ENCODE measurements at regions not wholly inside any gene's neighbourhood (a gene's known extent, or its start where the extent isn't known, plus 50 kb on each side); places are given as distances from the start of the nearest gene placed in this dataset.

GRCh38 chr14:30108975-30109700, 181.5 kb upstream of the PRKD1 start:
- H3K4me1 Mint-ChIP-seq (ENCODE audit: low read depth) = no peaks in the 10 kb centered on the region
- H3K27me3 Mint-ChIP-seq (ENCODE audit: low read depth) = no peaks in the 10 kb centered on the region
- no peak overlapping the region for H3K4me3 Mint-ChIP-seq

GRCh38 chr14:30114051-30114450, 186.4 kb upstream of the PRKD1 start:
- H3K4me1 Mint-ChIP-seq (ENCODE audit: low read depth) = no peaks in the 10 kb centered on the region

More at GRCh38 chr14:30108975-30109700, 181.5 kb upstream of the PRKD1 start:
- Mint-ChIP-seq H3K9me3 (peaks cover 6% of the 10 kb centered on the region), H3K36me3 (ENCODE audit: low read depth) (no peaks in the 10 kb centered on the region), H3K27ac (no peak overlapping the region)

GRCh38 chr14:30115756-30116155, 188.1 kb upstream of the PRKD1 start:
- H3K27me3 Mint-ChIP-seq (ENCODE audit: low read depth) = no peaks in the 10 kb centered on the region
- H3K9me3 Mint-ChIP-seq = no peaks in the 10 kb centered on the region
- H3K4me1 Mint-ChIP-seq (ENCODE audit: low read depth) = no peaks in the 10 kb centered on the region
- H3K4me3 Mint-ChIP-seq = no peak overlapping the region
- no peak overlapping the region for H3K27ac Mint-ChIP-seq
- H3K36me3 Mint-ChIP-seq (ENCODE audit: low read depth) = no peaks in the 10 kb centered on the region

More at GRCh38 chr14:30114051-30114450, 186.4 kb upstream of the PRKD1 start:
- Mint-ChIP-seq H3K27me3 (ENCODE audit: low read depth) (no peaks in the 10 kb centered on the region), H3K27ac (no peak overlapping the region), H3K4me3 (no peak overlapping the region), H3K9me3 (no peaks in the 10 kb centered on the region), H3K36me3 (ENCODE audit: low read depth) (no peaks in the 10 kb centered on the region)

GRCh38 chr14:30118992-30119640, 191.5 kb upstream of the PRKD1 start:
- H3K36me3 Mint-ChIP-seq (ENCODE audit: low read depth) = no peaks in the 10 kb centered on the region
- no peaks in the 10 kb centered on the region for H3K27me3 Mint-ChIP-seq (ENCODE audit: low read depth)
- no peak overlapping the region for H3K4me3 Mint-ChIP-seq
- H3K9me3 Mint-ChIP-seq = no peaks in the 10 kb centered on the region
- H3K4me1 Mint-ChIP-seq (ENCODE audit: low read depth) = no peaks in the 10 kb centered on the region
- no peak overlapping the region for H3K27ac Mint-ChIP-seq

- Mint-ChIP-seq H3K36me3 (ENCODE audit: low read depth) (no peaks in the 10 kb centered on the region), H3K4me3 (no peak overlapping the region), H3K27ac (no peak overlapping the region), H3K27me3 (ENCODE audit: low read depth) (no peaks in the 10 kb centered on the region), H3K4me1 (ENCODE audit: low read depth) (no peaks in the 10 kb centered on the region), H3K9me3 (peaks cover 9% of the 10 kb centered on the region)
Observed at GRCh38 chr14:30125322-30125979, 197.8 kb upstream of the PRKD1 start.

GRCh38 chr14:30129807-30130206, 202.2 kb upstream of the PRKD1 start:
- no peaks in the 10 kb centered on the region for H3K36me3 Mint-ChIP-seq (ENCODE audit: low read depth)
- H3K27ac Mint-ChIP-seq = no peak overlapping the region
- H3K27me3 Mint-ChIP-seq (ENCODE audit: low read depth) = no peaks in the 10 kb centered on the region
- H3K4me1 Mint-ChIP-seq (ENCODE audit: low read depth) = no peaks in the 10 kb centered on the region
- no peak overlapping the region for H3K4me3 Mint-ChIP-seq
- H3K9me3 Mint-ChIP-seq = peaks cover 9% of the 10 kb centered on the region

GRCh38 chr14:30131581-30132097, 204.0 kb upstream of the PRKD1 start:
- no peaks in the 10 kb centered on the region for H3K4me1 Mint-ChIP-seq (ENCODE audit: low read depth)
- no peak overlapping the region for H3K27ac Mint-ChIP-seq
- H3K27me3 Mint-ChIP-seq (ENCODE audit: low read depth) = no peaks in the 10 kb centered on the region
- peaks cover 9% of the 10 kb centered on the region for H3K9me3 Mint-ChIP-seq
- H3K36me3 Mint-ChIP-seq (ENCODE audit: low read depth) = no peaks in the 10 kb centered on the region
- no peak overlapping the region for H3K4me3 Mint-ChIP-seq

GRCh38 chr14:30132196-30132595, 204.5 kb upstream of the PRKD1 start:
- H3K27me3 Mint-ChIP-seq (ENCODE audit: low read depth) = no peaks in the 10 kb centered on the region
- no peak overlapping the region for H3K4me3 Mint-ChIP-seq
- no peaks in the 10 kb centered on the region for H3K4me1 Mint-ChIP-seq (ENCODE audit: low read depth)
- no peaks in the 10 kb centered on the region for H3K36me3 Mint-ChIP-seq (ENCODE audit: low read depth)
- no peak overlapping the region for H3K27ac Mint-ChIP-seq
- peaks cover 7% of the 10 kb centered on the region for H3K9me3 Mint-ChIP-seq

GRCh38 chr14:30134936-30135335, 207.3 kb upstream of the PRKD1 start:
- H3K4me3 Mint-ChIP-seq = no peak overlapping the region
- H3K4me1 Mint-ChIP-seq (ENCODE audit: low read depth) = no peaks in the 10 kb centered on the region
- no peaks in the 10 kb centered on the region for H3K27me3 Mint-ChIP-seq (ENCODE audit: low read depth)
- H3K9me3 Mint-ChIP-seq = no peaks in the 10 kb centered on the region
- no peaks in the 10 kb centered on the region for H3K36me3 Mint-ChIP-seq (ENCODE audit: low read depth)
- H3K27ac Mint-ChIP-seq = no peak overlapping the region

- H3K4me3 Mint-ChIP-seq = no peak overlapping the region
- H3K9me3 Mint-ChIP-seq = peaks cover 11% of the 10 kb centered on the region
- H3K4me1 Mint-ChIP-seq (ENCODE audit: low read depth) = no peaks in the 10 kb centered on the region
Observed at GRCh38 chr14:30138567-30138966, 210.9 kb upstream of the PRKD1 start.

GRCh38 chr14:30142216-30142615, 214.6 kb upstream of the PRKD1 start:
- no peaks in the 10 kb centered on the region for H3K27me3 Mint-ChIP-seq (ENCODE audit: low read depth)
- H3K36me3 Mint-ChIP-seq (ENCODE audit: low read depth) = no peaks in the 10 kb centered on the region
- peaks cover 37% of the 10 kb centered on the region for H3K9me3 Mint-ChIP-seq
- H3K4me1 Mint-ChIP-seq (ENCODE audit: low read depth) = no peaks in the 10 kb centered on the region
- H3K4me3 Mint-ChIP-seq = no peak overlapping the region
- H3K27ac Mint-ChIP-seq = no peak overlapping the region

More at GRCh38 chr14:30138567-30138966, 210.9 kb upstream of the PRKD1 start:
- no peak overlapping the region for H3K27ac Mint-ChIP-seq
- no peaks in the 10 kb centered on the region for H3K27me3 Mint-ChIP-seq (ENCODE audit: low read depth)
- H3K36me3 Mint-ChIP-seq (ENCODE audit: low read depth) = no peaks in the 10 kb centered on the region

- Mint-ChIP-seq H3K36me3 (ENCODE audit: low read depth) (no peaks in the 10 kb centered on the region), H3K9me3 (peaks cover 48% of the 10 kb centered on the region), H3K27ac (no peak overlapping the region), H3K27me3 (ENCODE audit: low read depth) (no peaks in the 10 kb centered on the region), H3K4me3 (no peak overlapping the region), H3K4me1 (ENCODE audit: low read depth) (no peaks in the 10 kb centered on the region)
Observed at GRCh38 chr14:30143627-30144026, 216.0 kb upstream of the PRKD1 start.

- Mint-ChIP-seq H3K36me3 (ENCODE audit: low read depth) (no peaks in the 10 kb centered on the region), H3K27ac (no peak overlapping the region), H3K9me3 (peaks cover 14% of the 10 kb centered on the region), H3K4me3 (no peak overlapping the region), H3K27me3 (ENCODE audit: low read depth) (no peaks in the 10 kb centered on the region), H3K4me1 (ENCODE audit: low read depth) (no peaks in the 10 kb centered on the region)
Observed at GRCh38 chr14:30153717-30154116, 226.1 kb upstream of the PRKD1 start.

GRCh38 chr14:30156571-30156970, 228.9 kb upstream of the PRKD1 start:
- H3K27ac Mint-ChIP-seq = no peak overlapping the region
- H3K4me3 Mint-ChIP-seq = no peak overlapping the region
- no peaks in the 10 kb centered on the region for H3K36me3 Mint-ChIP-seq (ENCODE audit: low read depth)
- H3K9me3 Mint-ChIP-seq = peaks cover 11% of the 10 kb centered on the region
- no peaks in the 10 kb centered on the region for H3K27me3 Mint-ChIP-seq (ENCODE audit: low read depth)
- H3K4me1 Mint-ChIP-seq (ENCODE audit: low read depth) = no peaks in the 10 kb centered on the region

- no peak overlapping the region for H3K4me3 Mint-ChIP-seq
- no peaks in the 10 kb centered on the region for H3K36me3 Mint-ChIP-seq (ENCODE audit: low read depth)
- no peak overlapping the region for H3K27ac Mint-ChIP-seq
- peaks cover 6% of the 10 kb centered on the region for H3K9me3 Mint-ChIP-seq
- no peaks in the 10 kb centered on the region for H3K27me3 Mint-ChIP-seq (ENCODE audit: low read depth)
- H3K4me1 Mint-ChIP-seq (ENCODE audit: low read depth) = no peaks in the 10 kb centered on the region
Observed at GRCh38 chr14:30158299-30158698, 230.7 kb upstream of the PRKD1 start.
